Ishikawa (cell line): ENCODE measurements at regions not wholly inside any gene's neighbourhood (a gene's known extent, or its start where the extent isn't known, plus 50 kb on each side); places are given as distances from the start of the nearest gene placed in this dataset.
A peak's percentile ranks its signal among the peaks of the same experiment; 100 is the strongest.

Experiments used
- CEBPB ChIP-seq: IDR thresholded peaks from 2 replicates; pipeline ENCODE4 v1.6.1; 2012
- EGR1 ChIP-seq: IDR thresholded peaks from 2 replicates; pipeline ENCODE4 v1.6.1; 2012
- EP300 ChIP-seq: IDR thresholded peaks from 2 replicates; pipeline ENCODE4 v1.6.1; 2012; ENCODE audit warnings: borderline replicate concordance
- FOXM1 ChIP-seq: IDR thresholded peaks from 2 replicates; pipeline ENCODE4 v1.6.1; 2012; ENCODE audit warnings: low read depth, borderline replicate concordance
- MAX ChIP-seq: IDR thresholded peaks from 2 replicates; pipeline ENCODE4 v1.6.1; 2012
- NFIC ChIP-seq: IDR thresholded peaks from 2 replicates; pipeline ENCODE4 v1.6.1; 2012
- RAD21 ChIP-seq: IDR thresholded peaks from 2 replicates; pipeline ENCODE4 v1.6.1; 2012; ENCODE audit warnings: low read depth
- REST ChIP-seq: IDR thresholded peaks from 2 replicates; pipeline ENCODE4 v1.6.1; 2012; ENCODE audit warnings: low read depth, mild to moderate bottlenecking
- TCF12 ChIP-seq: IDR thresholded peaks from 2 replicates; pipeline ENCODE4 v1.6.1; 2012; ENCODE audit warnings: low read depth
- USF1 ChIP-seq: IDR thresholded peaks from 2 replicates; pipeline ENCODE4 v1.6.1; 2012
- YY1 ChIP-seq: IDR thresholded peaks from 2 replicates; pipeline ENCODE4 v1.6.1; 2012; ENCODE audit warnings: low read depth
- ZBTB7A ChIP-seq: IDR thresholded peaks from 2 replicates; pipeline ENCODE4 v1.6.1; 2012; ENCODE audit warnings: low read depth

- TF ChIP-seq EGR1 (no peak), YY1 (no peak), REST (no peak), RAD21 (no peak), NFIC (peak; percentile 68), CEBPB (peak; percentile 59), ZBTB7A (no peak), MAX (no peak; the same call in 1 of the 2 replicates), FOXM1 (peak; percentile 58; the same call in 1 of the 2 replicates), TCF12 (peak; percentile 81), EP300 (peak; percentile 91), USF1 (no peak)
These were observed 189.0 kb upstream of the HCCS start for GRCh38 chrX:10922159-10922558.
